Sciatic nerve (tissue), 2 donors: ENCODE measurements at regions not wholly inside any gene's neighbourhood (a gene's known extent, or its start where the extent isn't known, plus 50 kb on each side); places are given as distances from the start of the nearest gene placed in this dataset.
"Not testable (repeated sequence)": the region's sequence is repeated elsewhere in the genome, so short reads cannot be mapped to it uniquely, and the experiment has no call there.

Experiments
- ATAC-seq: fragments of 200-7000 bp; cut with Tn5 transposase; one replicate; pipeline ENCODE4 v1.9.1; 2020; ENCODE audit warnings: mild to moderate bottlenecking, moderate library complexity
- DNase-seq: peaks from one replicate; pipeline ENCODE4 v3.0.0-alpha.2; 2020; ENCODE audit warnings: low spot score
- intact Hi-C: fragments of 100-400 bp; cut with DNase I; formaldehyde crosslinking; loops from one replicate; pipeline ENCODE4 v1.14.2; 2022
- donor health status: DM: no; HTN: no; CAD: no.
- donor health status: DM: no; HTN: no; CAD: no.

- intact Hi-C loops, result no loop called here
- no peak for DNase-seq
- ATAC-seq, result no peak
Measured at GRCh38 chr1:232579958-232580941, 49.7 kb downstream of the SIPA1L2 start.

- intact Hi-C loops, result no loop called here
Measured at GRCh38 chr1:232579466-232579865, 50.5 kb downstream of the SIPA1L2 start.

GRCh38 chr1:232578651-232579195 lies 51.2 kb downstream of the SIPA1L2 start:
- intact Hi-C loops, result no loop called here
- peak; percentile 36 for ATAC-seq
- no peak for DNase-seq

More at GRCh38 chr1:232579466-232579865, 50.5 kb downstream of the SIPA1L2 start:
- DNase-seq, result no peak
- no peak for ATAC-seq

GRCh38 chr1:232577772-232578171 lies 52.2 kb downstream of the SIPA1L2 start:
- ATAC-seq (no peak), DNase-seq (no peak)
- intact Hi-C loops, result no loop called here

- intact Hi-C loops, result no loop called here
- ATAC-seq, result no peak
- DNase-seq, result no peak
Measured at GRCh38 chr1:232576537-232576936, 53.4 kb downstream of the SIPA1L2 start.

GRCh38 chr1:232575763-232576040 lies 54.2 kb downstream of the SIPA1L2 start:
- ATAC-seq (no peak), DNase-seq (no peak)
- intact Hi-C loops, result no loop called here

GRCh38 chr1:232574889-232575762 lies 54.8 kb downstream of the SIPA1L2 start:
- no peak for ATAC-seq
- intact Hi-C loops, result no loop called here
- no peak for DNase-seq

- no peak for DNase-seq
- intact Hi-C loops, result no loop called here
- ATAC-seq, result peak; percentile 62
Measured at GRCh38 chr1:232574077-232574476, 55.9 kb downstream of the SIPA1L2 start.

GRCh38 chr1:232571523-232571922 lies 58.4 kb downstream of the SIPA1L2 start:
- ATAC-seq (no peak), DNase-seq (no peak)
- intact Hi-C loops, result no loop called here

- intact Hi-C loops, result no loop called here
- ATAC-seq, result no peak
- DNase-seq, result no peak
Measured at GRCh38 chr1:232570007-232570406, 59.9 kb downstream of the SIPA1L2 start.

- ATAC-seq, intact Hi-C loops, DNase-seq: not testable (repeated sequence)
Measured at GRCh38 chr1:232569554-232569921, 60.4 kb downstream of the SIPA1L2 start.

GRCh38 chr1:232568906-232569553 lies 60.9 kb downstream of the SIPA1L2 start:
- no peak for DNase-seq
- intact Hi-C loops, result no loop called here
- ATAC-seq, result no peak

- intact Hi-C loops, result no loop called here
- DNase-seq (no peak), ATAC-seq (no peak)
Measured at GRCh38 chr1:232568331-232568852, 61.5 kb downstream of the SIPA1L2 start.

GRCh38 chr1:232566093-232566492 lies 63.8 kb downstream of the SIPA1L2 start:
- DNase-seq (no peak), ATAC-seq (no peak)
- intact Hi-C loops, result no loop called here

GRCh38 chr1:232562855-232563510 lies 67.0 kb downstream of the SIPA1L2 start:
- intact Hi-C loops, result no loop called here
- no peak for ATAC-seq
- DNase-seq, result no peak

GRCh38 chr1:232561381-232561780 lies 68.6 kb downstream of the SIPA1L2 start:
- intact Hi-C loops, result no loop called here
- no peak for DNase-seq
- no peak for ATAC-seq

- intact Hi-C loops, result no loop called here
- DNase-seq (no peak), ATAC-seq (no peak)
Measured at GRCh38 chr1:232560940-232561339, 69.0 kb downstream of the SIPA1L2 start.

GRCh38 chr1:232558954-232559353 lies 71.0 kb downstream of the SIPA1L2 start:
- intact Hi-C loops, result no loop called here
- ATAC-seq, result no peak
- DNase-seq, result no peak
